ENCODE measurements at regions not wholly inside any gene's neighbourhood (a gene's known extent, or its start where the extent isn't known, plus 50 kb on each side); places are given as distances from the start of the nearest gene placed in this dataset.

GRCh38 chr6:26294302-26294701 is 70.7 kb upstream of the BTN3A2 start:
- H3K4me1 Mint-ChIP-seq (ENCODE audit: unreplicated experiment), result peaks cover 4% of the 10 kb centered on the region
- DNase-seq (ENCODE audit: extremely low spot score, unreplicated experiment), result no peak
- no peaks in the 10 kb centered on the region for H3K27me3 Mint-ChIP-seq
- H3K9me3 Mint-ChIP-seq, result no peaks in the 10 kb centered on the region
- no peak overlapping the region for H3K4me3 Mint-ChIP-seq
- TF ChIP-seq CTCF (conservative IDR thresholded peaks at IDR 0.05), result no peak
- H3K27ac Mint-ChIP-seq, result no peak overlapping the region
- no peaks in the 10 kb centered on the region for H3K36me3 Mint-ChIP-seq

GRCh38 chr6:26295691-26296555 is 69.1 kb upstream of the BTN3A2 start:
- no peak for DNase-seq (ENCODE audit: extremely low spot score, unreplicated experiment)
- H3K27me3 Mint-ChIP-seq, result peaks cover 3% of the 10 kb centered on the region
- H3K36me3 Mint-ChIP-seq, result no peaks in the 10 kb centered on the region
- H3K9me3 Mint-ChIP-seq, result no peaks in the 10 kb centered on the region
- no peak overlapping the region for H3K27ac Mint-ChIP-seq
- TF ChIP-seq CTCF (conservative IDR thresholded peaks at IDR 0.05), result no peak
- peaks cover 4% of the 10 kb centered on the region for H3K4me1 Mint-ChIP-seq (ENCODE audit: unreplicated experiment)
- H3K4me3 Mint-ChIP-seq, result no peak overlapping the region

- H3K36me3 Mint-ChIP-seq, result no peaks in the 10 kb centered on the region
- H3K27ac Mint-ChIP-seq, result no peak overlapping the region
- no peak for TF ChIP-seq CTCF (conservative IDR thresholded peaks at IDR 0.05)
- peaks cover 3% of the 10 kb centered on the region for H3K27me3 Mint-ChIP-seq
- no peak for DNase-seq (ENCODE audit: extremely low spot score, unreplicated experiment)
- no peaks in the 10 kb centered on the region for H3K9me3 Mint-ChIP-seq
- H3K4me3 Mint-ChIP-seq, result no peak overlapping the region
- peaks cover 4% of the 10 kb centered on the region for H3K4me1 Mint-ChIP-seq (ENCODE audit: unreplicated experiment)
These were observed 68.5 kb upstream of the BTN3A2 start for GRCh38 chr6:26296556-26296856.

DNA sequence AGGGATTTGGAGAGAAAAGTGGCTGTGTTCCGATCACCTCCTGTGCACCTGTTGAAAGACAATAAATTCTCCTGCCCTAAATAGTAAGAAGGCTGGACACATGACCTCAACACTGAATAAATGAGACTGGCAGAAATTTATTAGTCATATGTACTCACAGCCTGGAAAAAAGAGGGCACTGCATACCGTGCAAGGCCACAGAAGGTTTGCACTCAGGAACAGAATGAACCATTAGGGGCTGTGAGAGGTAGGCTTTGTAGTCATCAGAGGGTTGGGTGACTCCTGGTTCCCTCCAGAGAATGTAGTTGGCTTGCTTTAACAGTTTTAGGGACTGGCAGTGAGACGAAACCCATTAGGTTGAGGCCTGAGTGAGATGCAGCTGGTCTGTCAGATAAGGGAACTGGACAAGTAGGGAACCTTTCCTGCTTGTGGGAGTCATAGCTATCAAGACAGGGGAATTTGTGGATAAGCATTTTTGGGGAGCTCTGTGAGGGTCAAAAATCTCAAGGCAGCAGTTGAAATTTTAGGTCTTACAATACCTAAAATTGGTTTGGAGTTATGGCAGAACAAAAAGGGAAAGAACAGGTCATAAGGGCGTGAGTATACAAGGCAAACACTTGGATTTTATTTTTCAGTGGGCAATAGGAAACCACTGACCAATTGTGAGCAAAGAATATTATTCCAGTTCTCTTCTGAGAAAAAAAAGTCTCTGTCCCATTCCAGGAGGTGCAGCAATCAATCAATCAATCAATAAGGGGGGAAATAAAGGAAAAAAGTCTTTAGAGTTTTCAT is 67.9 kb upstream of the BTN3A2 start:
- H3K4me1 Mint-ChIP-seq (ENCODE audit: unreplicated experiment), result peaks cover 4% of the 10 kb centered on the region
- no peaks in the 10 kb centered on the region for H3K36me3 Mint-ChIP-seq
- no peak for TF ChIP-seq CTCF (conservative IDR thresholded peaks at IDR 0.05)
- H3K9me3 Mint-ChIP-seq, result no peaks in the 10 kb centered on the region
- peaks cover 3% of the 10 kb centered on the region for H3K27me3 Mint-ChIP-seq
- no peak overlapping the region for H3K27ac Mint-ChIP-seq
- H3K4me3 Mint-ChIP-seq, result no peak overlapping the region
- no peak for DNase-seq (ENCODE audit: extremely low spot score, unreplicated experiment)

DNA sequence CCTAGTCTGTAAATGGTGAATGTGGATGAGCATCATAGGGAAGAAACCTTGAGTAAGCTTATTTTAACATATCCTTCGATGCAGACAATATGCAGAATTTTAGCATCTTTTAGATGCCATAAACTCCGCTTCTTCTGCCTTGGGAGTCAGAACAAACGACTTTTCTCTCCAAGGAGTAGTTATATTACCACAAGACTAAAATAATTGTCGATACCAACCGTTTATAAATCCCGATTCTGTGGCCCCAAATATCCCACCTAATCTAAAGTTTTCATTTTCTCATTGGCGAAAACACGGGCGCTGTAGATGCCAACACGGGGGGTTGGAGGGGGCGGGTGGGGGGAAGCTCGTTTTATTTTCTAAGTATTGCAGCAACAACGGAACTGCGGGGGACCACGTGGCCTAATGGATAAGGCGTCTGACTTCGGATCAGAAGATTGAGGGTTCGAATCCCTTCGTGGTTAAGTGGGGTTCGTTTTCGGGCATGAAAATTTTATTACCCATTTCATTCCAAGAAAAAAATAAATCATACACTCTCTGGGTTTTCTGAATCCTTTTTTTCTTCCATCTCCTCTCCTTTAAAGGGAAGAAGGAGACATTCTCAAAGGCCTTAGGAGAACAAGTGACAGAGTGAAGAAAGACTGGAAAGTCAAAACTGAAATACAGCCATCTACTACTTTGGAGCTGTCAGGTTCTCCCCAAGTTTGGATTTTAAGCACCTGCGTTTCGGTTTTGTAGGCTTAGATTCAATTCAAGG is 65.5 kb upstream of the BTN3A2 start:
- H3K4me1 Mint-ChIP-seq (ENCODE audit: unreplicated experiment), result peaks cover 4% of the 10 kb centered on the region
- H3K4me3 Mint-ChIP-seq, result peak overlapping the region; percentile 36
- TF ChIP-seq CTCF (conservative IDR thresholded peaks at IDR 0.05), result no peak
- no peaks in the 10 kb centered on the region for H3K36me3 Mint-ChIP-seq
- no peak for DNase-seq (ENCODE audit: extremely low spot score, unreplicated experiment)
- no peak overlapping the region for H3K27ac Mint-ChIP-seq
- H3K9me3 Mint-ChIP-seq, result no peaks in the 10 kb centered on the region
- H3K27me3 Mint-ChIP-seq, result peaks cover 3% of the 10 kb centered on the region

All from type B pancreatic cell (in vitro differentiated cells).